ES-I3 (cell line): ENCODE measurements at regions not wholly inside any gene's neighbourhood (a gene's known extent, or its start where the extent isn't known, plus 50 kb on each side); places are given as distances from the start of the nearest gene placed in this dataset.

Experiments
- H3K36me3 ChIP-seq: 2 replicates; pipeline ENCODE4 v1.6.1; 2013; ENCODE audit warnings: mild to moderate bottlenecking, low read length, control low read depth, moderate library complexity; ENCODE audit not compliant: insufficient read depth
- H3K4me1 ChIP-seq: 2 replicates; pipeline ENCODE4 v1.6.1; 2013; ENCODE audit warnings: mild to moderate bottlenecking, control low read depth, low read length; ENCODE audit not compliant: insufficient read depth
- H3K9ac ChIP-seq: 2 replicates; pipeline ENCODE4 v1.6.1; 2013; ENCODE audit warnings: low read depth, mild to moderate bottlenecking, low read length, moderate library complexity
- H3K9me3 ChIP-seq: 2 replicates; pipeline ENCODE4 v1.6.1; 2013; ENCODE audit warnings: mild to moderate bottlenecking, low read length, moderate library complexity; ENCODE audit not compliant: control insufficient read depth, insufficient read depth

DNA sequence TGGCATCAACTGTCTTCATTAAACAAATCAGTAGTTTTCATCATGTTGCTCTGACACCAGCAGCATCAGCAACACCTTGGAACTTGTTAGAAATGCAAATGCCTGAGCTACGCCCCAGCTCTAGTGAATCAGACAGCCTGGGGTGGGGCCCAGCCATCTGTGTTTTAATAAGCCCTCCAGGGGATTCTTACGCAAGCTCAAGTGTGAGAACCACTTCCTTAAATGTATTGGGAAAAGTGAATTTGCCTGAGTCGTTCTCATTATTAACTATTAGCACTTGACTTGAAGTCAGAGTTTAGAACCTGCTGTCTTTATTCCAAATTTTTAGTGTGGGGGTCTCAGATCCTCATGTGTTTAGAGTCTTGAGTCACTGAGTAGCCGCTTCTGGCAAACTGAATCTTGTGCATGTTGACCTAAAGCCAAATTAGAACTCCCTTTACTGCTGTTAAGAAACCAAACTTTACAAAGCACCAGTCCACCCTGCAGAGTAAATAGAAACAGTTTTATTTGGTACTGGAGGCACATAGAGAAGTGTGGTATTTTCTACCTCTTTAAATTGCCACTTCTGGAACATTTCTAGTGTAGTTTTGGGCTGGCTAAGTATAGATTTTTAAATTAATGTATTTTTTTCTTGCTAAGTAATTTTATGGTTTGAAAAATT lies 137.4 kb upstream of the COX10 start:
- Histone ChIP-seq H3K4me1 (no peaks in the 10 kb centered on the region; the same call in none of the 2 replicates), H3K9ac (no peak overlapping the region), H3K9me3 (no peaks in the 10 kb centered on the region), H3K36me3 (no peaks in the 10 kb centered on the region)

DNA sequence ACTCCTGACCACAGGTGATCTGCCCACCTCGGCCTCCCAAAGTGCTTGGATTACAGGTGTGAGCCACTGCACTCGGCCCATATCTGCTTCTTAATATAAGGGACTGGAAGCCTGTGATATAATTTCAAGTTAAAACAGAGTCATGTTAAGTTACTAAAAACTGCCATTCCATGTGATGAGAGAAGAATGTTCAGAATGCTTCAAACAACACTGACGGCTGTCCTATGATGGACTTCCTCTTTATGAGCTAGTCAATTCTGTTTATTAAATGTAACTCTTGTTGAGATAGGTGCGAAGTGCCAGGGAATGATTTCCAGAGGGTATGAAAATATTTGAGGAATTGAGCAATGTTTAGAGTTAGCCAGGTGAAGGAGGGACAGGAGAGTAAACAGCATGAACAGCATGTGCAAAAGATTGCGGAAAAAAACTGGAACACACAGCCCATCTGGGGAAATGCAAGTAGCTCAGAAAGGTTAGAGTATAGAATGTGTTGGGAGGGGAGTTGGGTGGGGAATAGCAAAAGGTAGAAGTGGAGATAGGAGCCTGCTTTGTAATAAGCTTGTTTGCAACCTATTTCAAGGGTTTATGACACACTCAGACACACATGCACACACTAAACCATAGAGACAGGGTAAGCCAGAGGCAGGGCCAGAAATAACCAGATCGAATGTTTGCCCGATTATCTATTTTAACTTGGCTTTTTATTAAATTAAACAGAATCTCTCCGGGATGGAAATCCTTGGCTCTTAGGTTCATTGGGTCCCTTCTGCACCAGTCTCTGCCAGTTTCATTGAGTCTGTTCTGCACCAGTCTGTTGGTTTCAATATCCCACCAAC lies 135.6 kb upstream of the COX10 start:
- no peaks in the 10 kb centered on the region; the same call in none of the 2 replicates for H3K4me1 ChIP-seq
- no peak overlapping the region for H3K9ac ChIP-seq
- H3K9me3 ChIP-seq = no peaks in the 10 kb centered on the region
- H3K36me3 ChIP-seq = no peaks in the 10 kb centered on the region

DNA sequence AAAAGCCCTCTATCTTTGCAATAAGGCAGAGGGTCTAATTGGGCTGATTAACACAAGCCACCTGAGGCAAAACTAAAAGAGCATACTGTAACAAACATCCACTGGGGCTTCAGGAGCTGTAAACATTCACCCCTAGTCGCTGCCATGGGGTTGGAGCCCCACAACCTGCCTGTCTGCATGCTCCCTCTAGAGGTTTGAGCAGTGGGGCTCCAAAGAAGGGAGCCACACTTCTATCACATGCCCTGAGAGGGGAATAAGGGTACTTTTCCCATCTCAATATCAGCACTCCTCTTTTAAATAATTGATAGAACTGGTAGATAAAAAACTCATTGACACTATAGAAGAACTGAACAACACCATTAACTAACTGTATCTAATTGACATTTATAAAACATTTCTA lies 130.1 kb upstream of the COX10 start:
- Histone ChIP-seq H3K9me3 (no peaks in the 10 kb centered on the region), H3K9ac (no peak overlapping the region), H3K4me1 (no peaks in the 10 kb centered on the region)

DNA sequence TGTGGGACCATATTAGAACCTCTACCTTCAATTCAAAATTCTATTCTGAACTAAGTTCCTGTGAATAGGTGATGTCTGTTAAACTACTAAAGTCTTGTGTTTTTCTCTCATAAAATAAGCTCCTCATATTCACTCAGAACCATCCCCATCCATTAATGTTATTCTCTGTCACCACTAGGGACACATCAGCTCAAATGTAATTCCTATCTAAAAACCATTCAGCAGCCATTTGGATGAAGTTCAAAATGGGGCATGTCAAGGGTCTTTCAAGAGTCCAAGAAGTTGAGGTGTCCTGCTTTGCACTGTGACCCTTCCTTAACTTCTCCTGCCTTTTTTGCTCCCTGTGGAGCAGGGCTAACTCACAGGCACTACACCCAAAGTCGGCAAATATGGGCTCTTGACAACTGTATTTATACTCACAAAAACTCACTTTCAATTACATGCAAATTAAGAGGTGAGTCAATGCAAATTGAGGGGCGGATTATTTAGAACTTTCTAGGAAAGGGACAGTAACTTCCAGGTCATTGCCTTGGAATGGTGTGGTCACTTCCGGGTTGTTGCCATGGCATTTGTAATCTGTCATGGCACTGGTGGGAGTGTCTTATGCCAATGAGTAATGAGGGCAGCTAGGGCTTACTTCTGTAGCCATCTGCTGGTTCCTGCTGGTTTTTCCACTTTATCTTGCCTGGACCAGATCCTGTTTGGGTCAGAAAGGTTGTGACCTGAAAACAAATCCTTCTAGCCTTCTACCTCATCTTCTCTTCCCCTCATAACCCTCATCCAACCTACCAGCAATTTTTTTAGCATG lies 128.2 kb upstream of the COX10 start:
- Histone ChIP-seq H3K9ac (no peak overlapping the region), H3K4me1 (no peaks in the 10 kb centered on the region), H3K9me3 (no peaks in the 10 kb centered on the region), H3K36me3 (no peaks in the 10 kb centered on the region)

More for the DNA sequence above, 130.1 kb upstream of the COX10 start:
- no peaks in the 10 kb centered on the region for H3K36me3 ChIP-seq

DNA sequence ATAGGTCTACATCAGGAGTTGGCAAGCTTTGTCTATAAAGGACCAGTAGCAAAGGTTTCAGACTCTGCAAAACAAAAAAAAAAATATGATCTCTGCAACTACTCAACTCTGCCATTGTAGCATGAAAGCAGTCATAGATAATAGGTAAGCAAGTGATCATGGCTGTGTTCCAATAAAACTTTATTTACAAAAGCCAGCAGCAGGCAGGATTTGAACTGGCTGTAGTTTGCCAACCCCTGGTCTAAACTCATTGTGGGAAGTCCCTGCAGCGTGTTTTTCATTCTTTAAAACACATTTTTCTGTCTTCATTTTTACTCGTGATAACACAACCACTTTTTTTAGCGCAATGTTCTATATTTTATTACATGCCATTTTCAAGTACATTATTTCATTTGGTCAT lies 127.5 kb upstream of the COX10 start:
- no peaks in the 10 kb centered on the region for H3K4me1 ChIP-seq

DNA sequence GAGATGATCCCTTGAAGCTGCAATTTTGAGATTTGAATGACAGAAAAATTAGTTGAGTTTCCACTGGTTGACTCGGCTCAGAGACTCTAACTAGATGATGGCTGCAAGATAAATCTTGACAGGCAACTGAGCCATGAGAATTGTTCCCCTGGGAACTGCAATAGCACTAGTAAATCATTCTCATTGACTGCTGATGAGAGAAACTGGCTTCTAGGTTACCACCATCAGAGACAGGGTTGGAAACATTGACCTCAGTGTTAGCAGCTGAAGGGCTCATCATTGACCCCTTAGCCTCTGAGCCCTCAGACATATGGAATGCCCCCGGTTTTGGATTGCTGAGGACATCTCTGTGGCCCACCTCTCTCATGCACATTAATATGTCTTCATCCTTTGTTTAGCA lies 125.4 kb upstream of the COX10 start:
- no peak overlapping the region for H3K9ac ChIP-seq
- no peaks in the 10 kb centered on the region for H3K9me3 ChIP-seq
- H3K4me1 ChIP-seq = no peaks in the 10 kb centered on the region
- no peaks in the 10 kb centered on the region for H3K36me3 ChIP-seq

More for the DNA sequence above, 127.5 kb upstream of the COX10 start:
- Histone ChIP-seq H3K9me3 (no peaks in the 10 kb centered on the region), H3K36me3 (no peaks in the 10 kb centered on the region), H3K9ac (no peak overlapping the region)

DNA sequence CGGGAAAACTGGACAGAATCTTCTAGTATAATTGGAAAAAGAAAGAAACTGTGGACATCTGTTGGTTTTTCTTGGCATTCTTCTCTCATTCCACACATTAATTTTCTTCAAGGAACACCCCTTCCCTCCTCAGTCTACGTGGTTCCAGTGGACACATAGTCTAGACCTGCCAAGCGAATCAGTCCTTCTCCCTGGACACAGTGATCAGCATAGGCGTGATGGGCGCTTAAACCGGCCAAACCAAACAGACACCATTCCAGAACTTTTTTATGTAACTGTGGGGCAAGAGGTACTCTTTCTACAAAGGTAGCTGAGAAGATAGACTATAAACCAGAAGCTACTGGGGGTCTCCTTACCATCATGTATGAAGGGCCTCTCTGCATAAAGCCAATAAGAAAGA lies 121.8 kb upstream of the COX10 start:
- no peak overlapping the region for H3K9ac ChIP-seq
- no peaks in the 10 kb centered on the region for H3K4me1 ChIP-seq
- no peaks in the 10 kb centered on the region for H3K36me3 ChIP-seq
- H3K9me3 ChIP-seq = no peaks in the 10 kb centered on the region

DNA sequence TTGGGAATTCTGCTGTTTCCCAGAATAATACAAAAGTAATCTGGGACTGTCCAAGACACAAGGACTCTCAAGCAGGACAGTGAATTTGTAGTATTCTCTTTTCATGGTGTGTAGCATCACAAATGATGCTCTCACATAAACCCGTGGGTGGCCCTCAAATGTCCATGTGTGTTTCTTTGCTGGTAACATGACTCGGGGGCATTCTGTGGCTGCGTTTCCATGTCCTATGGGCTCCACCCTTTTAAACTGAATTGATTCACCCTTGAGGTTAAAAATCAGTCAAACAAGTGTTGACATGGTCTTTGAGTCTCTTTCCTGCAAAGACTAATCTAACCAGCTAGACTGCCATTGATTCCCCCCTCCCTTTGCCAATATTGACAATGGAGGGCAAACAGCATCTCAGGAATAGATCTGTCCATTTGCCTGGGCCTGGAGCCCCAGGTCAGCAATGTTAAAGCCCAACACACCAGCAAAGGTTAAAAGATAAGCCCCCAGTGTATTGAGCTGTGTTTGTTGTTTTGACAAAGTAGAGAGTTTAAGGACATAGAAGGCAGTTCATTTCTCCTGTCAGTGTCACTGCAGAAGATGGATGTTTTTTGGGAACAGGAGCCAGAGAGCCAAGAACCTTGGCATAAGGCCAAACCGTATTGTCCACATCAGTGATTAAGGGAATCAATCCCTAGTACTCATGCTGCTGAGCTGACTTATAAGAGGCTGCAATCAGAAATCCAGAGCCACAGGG lies 117.1 kb upstream of the COX10 start:
- H3K9me3 ChIP-seq = no peaks in the 10 kb centered on the region
- H3K9ac ChIP-seq = no peak overlapping the region
- H3K4me1 ChIP-seq = 0 out of 2 replicates have a peak, but pooled peaks cover 3% of the 10 kb centered on the region
- no peaks in the 10 kb centered on the region for H3K36me3 ChIP-seq

DNA sequence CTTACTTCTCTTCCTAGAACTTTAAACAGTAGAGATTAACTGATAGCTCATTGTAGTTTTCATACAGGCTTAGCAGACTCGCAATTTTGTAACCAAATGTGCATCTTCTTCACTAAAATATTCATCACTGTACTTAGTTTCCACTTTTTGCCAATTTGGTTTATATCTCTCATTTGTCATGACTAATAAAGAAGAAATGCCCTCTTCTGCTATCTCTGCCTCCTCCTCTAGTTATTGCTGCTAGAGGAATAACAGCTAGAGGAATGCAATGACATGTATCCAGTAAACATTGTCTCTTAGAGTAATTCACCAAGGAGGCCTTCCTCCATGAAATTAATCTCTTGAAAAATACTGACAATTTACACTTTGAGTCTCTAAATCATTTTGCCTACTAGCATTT lies 115.5 kb upstream of the COX10 start:
- 0 out of 2 replicates have a peak, but pooled peaks cover 3% of the 10 kb centered on the region for H3K4me1 ChIP-seq
- H3K36me3 ChIP-seq = no peaks in the 10 kb centered on the region
- H3K9ac ChIP-seq = no peak overlapping the region
- H3K9me3 ChIP-seq = no peaks in the 10 kb centered on the region

DNA sequence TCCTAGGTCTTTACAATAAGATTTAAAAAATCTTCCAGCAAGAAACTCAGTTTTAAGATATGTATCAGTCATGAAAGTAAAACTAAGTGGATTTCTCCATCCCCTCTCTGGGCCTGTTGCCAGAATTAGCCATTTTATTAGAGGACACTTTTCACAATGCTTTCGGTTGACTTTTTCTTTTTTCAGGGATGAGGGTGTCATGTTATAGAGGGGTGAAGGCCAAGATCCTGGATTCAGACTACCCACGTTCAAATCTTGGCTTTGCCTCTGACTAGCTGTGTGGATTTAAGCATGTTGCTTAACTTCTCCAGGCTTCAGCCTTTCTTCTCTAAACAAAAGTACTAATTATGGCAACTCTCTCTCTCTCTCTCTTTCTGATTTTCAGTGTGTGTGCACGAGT lies 111.7 kb upstream of the COX10 start:
- Histone ChIP-seq H3K36me3 (no peaks in the 10 kb centered on the region), H3K9me3 (no peaks in the 10 kb centered on the region), H3K9ac (no peak overlapping the region), H3K4me1 (0 out of 2 replicates have a peak, but pooled peaks cover 3% of the 10 kb centered on the region)

DNA sequence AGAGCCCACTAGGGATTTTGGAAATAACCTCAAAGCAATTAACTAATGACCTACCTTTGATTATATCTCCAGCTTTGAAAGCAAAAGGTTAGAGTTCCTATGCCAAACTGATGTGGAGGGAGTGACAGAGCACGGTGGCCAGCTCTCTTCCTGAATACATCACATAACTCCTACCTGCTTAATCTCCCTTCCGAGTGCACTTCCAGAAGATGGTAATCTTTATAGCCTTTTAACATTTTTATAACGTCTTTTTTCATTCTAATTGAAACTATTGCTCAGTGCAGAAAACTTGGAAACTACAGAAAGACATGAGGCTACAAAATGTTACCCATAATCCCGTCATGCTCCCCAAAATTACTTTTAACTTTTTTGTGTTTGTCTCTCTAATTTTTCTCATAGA lies 110.5 kb upstream of the COX10 start:
- no peaks in the 10 kb centered on the region for H3K36me3 ChIP-seq
- H3K4me1 ChIP-seq = no peaks in the 10 kb centered on the region
- no peak overlapping the region for H3K9ac ChIP-seq
- H3K9me3 ChIP-seq = no peaks in the 10 kb centered on the region

DNA sequence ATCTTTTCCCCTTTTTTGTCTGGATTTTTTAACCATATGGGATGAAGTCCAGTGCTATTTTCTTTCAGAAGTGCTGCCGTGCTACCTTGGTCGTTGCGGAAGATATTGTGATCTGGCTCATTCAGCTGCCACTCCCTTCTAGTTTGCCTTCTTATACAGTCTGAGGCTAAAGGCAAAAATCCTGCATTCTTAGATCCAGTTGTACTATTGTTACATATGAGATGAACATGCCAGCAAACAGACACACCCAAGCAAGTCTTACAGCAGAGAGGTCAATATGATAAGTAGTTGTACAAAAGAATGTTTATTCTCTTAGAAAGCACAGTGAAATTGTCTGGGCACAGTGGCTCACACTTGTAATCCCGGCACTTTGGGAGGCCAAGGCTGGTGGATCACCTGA lies 108.0 kb upstream of the COX10 start:
- no peak overlapping the region for H3K9ac ChIP-seq
- H3K36me3 ChIP-seq = no peaks in the 10 kb centered on the region
- H3K4me1 ChIP-seq = no peaks in the 10 kb centered on the region
- H3K9me3 ChIP-seq = no peaks in the 10 kb centered on the region

DNA sequence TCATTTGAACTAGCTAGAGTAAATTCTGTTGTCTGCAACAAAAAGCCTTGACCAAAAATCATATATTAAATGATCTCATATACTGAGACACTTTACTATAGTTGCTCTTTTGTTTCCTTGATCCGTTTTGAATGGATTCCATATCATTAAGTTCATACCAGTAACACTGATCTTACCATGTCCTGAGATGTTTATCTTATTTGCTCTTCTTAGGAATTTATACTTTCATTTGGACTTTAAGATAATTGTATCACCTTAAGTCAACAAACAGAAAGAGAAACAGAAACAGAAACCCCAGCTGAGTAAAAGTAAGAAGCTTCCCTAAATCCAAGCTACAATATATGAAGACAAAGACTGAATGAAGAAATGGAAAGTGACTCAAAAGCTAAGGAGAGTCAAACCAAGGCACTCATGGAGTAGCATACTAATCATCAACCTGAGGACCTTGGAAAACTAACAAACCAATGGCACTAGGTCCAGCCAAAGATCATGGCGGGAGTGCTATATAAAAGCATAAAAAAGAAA lies 106.5 kb upstream of the COX10 start:
- H3K9ac ChIP-seq = no peak overlapping the region
- no peaks in the 10 kb centered on the region for H3K36me3 ChIP-seq
- H3K4me1 ChIP-seq = no peaks in the 10 kb centered on the region
- H3K9me3 ChIP-seq = no peaks in the 10 kb centered on the region

DNA sequence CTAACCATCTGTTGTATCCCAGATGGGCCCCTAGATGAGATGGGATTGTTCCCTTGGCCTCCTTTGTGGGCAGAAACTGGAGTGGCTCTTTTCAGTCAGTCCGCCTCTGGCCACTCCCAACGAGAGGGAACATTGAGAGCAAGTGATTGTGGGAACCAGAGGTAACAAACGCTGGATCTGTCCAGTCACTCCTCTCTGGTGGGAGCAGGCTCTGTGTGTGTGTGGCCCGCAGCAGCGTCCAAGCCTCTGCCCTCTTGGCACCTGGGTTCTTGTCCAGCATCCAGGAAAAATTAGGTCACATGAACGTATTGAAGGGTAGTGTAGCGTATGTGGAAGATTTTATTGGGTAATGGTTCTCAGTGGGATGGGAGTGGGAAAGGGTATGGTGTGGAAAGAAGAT lies 101.9 kb upstream of the COX10 start:
- no peaks in the 10 kb centered on the region for H3K9me3 ChIP-seq
- no peaks in the 10 kb centered on the region for H3K36me3 ChIP-seq
- H3K9ac ChIP-seq = no peak overlapping the region
- peaks cover 14% of the 10 kb centered on the region for H3K4me1 ChIP-seq
